ENCODE measurements at regions not wholly inside any gene's neighbourhood (a gene's known extent, or its start where the extent isn't known, plus 50 kb on each side); places are given as distances from the start of the nearest gene placed in this dataset.

GRCh38 chr2:129160879-129161278 lies 818.6 kb upstream of the RAB6C start:
- no peaks in the 10 kb centered on the region for H3K36me3 ChIP-seq (replicated peaks in 1 of 2; ENCODE audit: control insufficient read depth in 1 of 2, insufficient read depth in 2 of 2, low read length in 1 of 2)
- POLR2A ChIA-PET, result no interaction called here
- H3K9ac ChIP-seq, result no peak overlapping the region
- no peaks in the 10 kb centered on the region for H3F3A ChIP-seq (replicated peaks; ENCODE audit: insufficient read depth)
- no peak for DNase-seq
- no peaks in the 10 kb centered on the region for H3K27me3 ChIP-seq (ENCODE audit: insufficient read depth)
- H3K27ac ChIP-seq (ENCODE audit: low read depth in 2 of 2, low read length in 1 of 2), result no peak overlapping the region
- no peak overlapping the region for H2AFZ ChIP-seq (ENCODE audit: low read depth)
- H3K4me3 ChIP-seq (ENCODE audit: low read depth in 2 of 2, low read length in 1 of 2), result no peak overlapping the region
- CTCF ChIA-PET, result no interaction called here
- no peak overlapping the region for H3K4me2 ChIP-seq
- no peaks in the 10 kb centered on the region for H4K20me1 ChIP-seq (ENCODE audit: insufficient read depth)
- H3K9me3 ChIP-seq, result no peaks in the 10 kb centered on the region
- peaks cover 0 to 6% of the 10 kb centered on the region in 2 experiments; a peak in 1 of 4 replicates for H3K4me1 ChIP-seq (ENCODE audit: control insufficient read depth in 1 of 2, insufficient read depth in 2 of 2, low read depth in 1 of 2, low read length in 1 of 2)
- WGBS (ENCODE audit: low lambda C conversion rate), result 30% methylated on average over 4 of the region's 4 CpGs
- H3K79me2 ChIP-seq (ENCODE audit: insufficient read depth), result no peaks in the 10 kb centered on the region
- TF ChIP-seq CTCF (IDR thresholded peaks at IDR 0.05), result no peak
- no peaks in the 10 kb centered on the region for H3K9me2 ChIP-seq

DNA sequence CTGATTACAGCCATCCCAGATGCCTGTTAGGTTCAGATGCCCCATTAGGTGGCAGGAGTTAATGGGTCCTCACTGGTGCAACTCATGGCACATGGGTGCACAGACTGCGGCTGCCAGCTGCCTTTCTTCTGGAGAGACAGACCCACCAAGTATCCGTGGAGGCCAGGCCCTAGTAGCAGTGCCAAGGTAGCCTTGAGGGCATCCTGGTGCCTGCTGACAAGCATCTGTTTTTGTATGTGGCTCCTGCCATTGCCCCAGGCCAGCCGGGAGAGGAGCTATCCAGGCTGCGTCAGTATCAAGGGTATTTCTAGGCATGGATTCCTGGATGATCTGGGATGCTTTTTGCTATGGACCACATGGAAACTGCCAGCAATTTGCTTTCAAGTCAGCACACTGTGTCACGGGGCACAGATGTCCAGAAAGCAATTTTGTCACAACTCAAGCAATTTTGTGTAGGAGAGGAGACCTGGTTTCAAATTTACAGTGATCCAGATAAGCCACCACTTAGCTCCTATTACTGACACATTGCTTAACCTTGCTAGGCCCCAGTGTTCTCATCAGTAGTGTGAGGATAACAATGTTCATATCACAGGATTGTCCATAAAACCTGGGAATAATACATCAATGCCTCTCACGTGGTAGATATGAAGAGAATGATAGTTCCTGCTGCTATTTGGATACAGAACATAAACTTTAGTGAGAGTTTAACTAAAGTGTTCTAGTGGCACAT lies 815.1 kb upstream of the RAB6C start:
- peak; percentile 19 for DNase-seq
- Histone ChIP-seq H2AFZ (ENCODE audit: low read depth) (no peak overlapping the region), H3K4me1 (ENCODE audit: control insufficient read depth in 1 of 2, insufficient read depth in 2 of 2, low read depth in 1 of 2, low read length in 1 of 2) (peaks cover 0 to 6% of the 10 kb centered on the region in 2 experiments; a peak in 1 of 4 replicates), H3K36me3 (replicated peaks in 1 of 2; ENCODE audit: control insufficient read depth in 1 of 2, insufficient read depth in 2 of 2, low read length in 1 of 2) (no peaks in the 10 kb centered on the region), H3K27me3 (ENCODE audit: insufficient read depth) (no peaks in the 10 kb centered on the region), H3K79me2 (ENCODE audit: insufficient read depth) (no peaks in the 10 kb centered on the region), H3K9me3 (no peaks in the 10 kb centered on the region), H3F3A (replicated peaks; ENCODE audit: insufficient read depth) (no peaks in the 10 kb centered on the region), H3K4me3 (ENCODE audit: low read depth in 2 of 2, low read length in 1 of 2) (no peak overlapping the region), H3K4me2 (no peak overlapping the region), H4K20me1 (ENCODE audit: insufficient read depth) (no peaks in the 10 kb centered on the region), H3K27ac (ENCODE audit: low read depth in 2 of 2, low read length in 1 of 2) (no peak overlapping the region; a peak in 1 of 4 replicates), H3K9me2 (no peaks in the 10 kb centered on the region), H3K9ac (no peak overlapping the region)
- POLR2A ChIA-PET, result no interaction called here
- WGBS (ENCODE audit: low lambda C conversion rate), result 3% methylated on average over 3 of the region's 6 CpGs
- TF ChIP-seq ZBTB33 (IDR thresholded peaks at IDR 0.05; ENCODE audit: borderline replicate concordance, low read depth) (no peak), RXRA (IDR thresholded peaks at IDR 0.05; ENCODE audit: borderline replicate concordance, low read depth) (no peak), FOXJ3 (CRISPR knock-in tag; IDR thresholded peaks at IDR 0.05) (no peak), RFX5 (IDR thresholded peaks at IDR 0.05; ENCODE audit: low read length) (no peak), FOXM1 (IDR thresholded peaks at IDR 0.05; ENCODE audit: low read depth) (no peak), SMC3 (IDR thresholded peaks at IDR 0.05; ENCODE audit: low read depth, low read length) (no peak), RAD21 (IDR thresholded peaks at IDR 0.05; ENCODE audit: low read length) (no peak), NRF1 (IDR thresholded peaks at IDR 0.05; ENCODE audit: low read depth, low read length) (no peak), NFIC (IDR thresholded peaks at IDR 0.05; ENCODE audit: borderline replicate concordance) (no peak), GABPA (IDR thresholded peaks at IDR 0.05; ENCODE audit: low read depth) (no peak), IRF3 (IDR thresholded peaks at IDR 0.05; ENCODE audit: low read depth, low read length) (no peak), MXI1 (IDR thresholded peaks at IDR 0.05; ENCODE audit: low read depth, low read length) (no peak), EZH2phosphoT487 (IDR thresholded peaks at IDR 0.05; ENCODE audit: borderline replicate concordance, low read depth) (no peak), TCF12 (IDR thresholded peaks at IDR 0.05) (no peak)
- TF ChIP-seq, protein P1, sequence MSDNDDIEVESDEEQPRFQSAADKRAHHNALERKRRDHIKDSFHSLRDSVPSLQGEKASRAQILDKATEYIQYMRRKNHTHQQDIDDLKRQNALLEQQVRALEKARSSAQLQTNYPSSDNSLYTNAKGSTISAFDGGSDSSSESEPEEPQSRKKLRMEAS (IDR thresholded peaks at IDR 0.05; ENCODE audit: low read depth), result no peak
- TF ChIP-seq, protein P2, sequence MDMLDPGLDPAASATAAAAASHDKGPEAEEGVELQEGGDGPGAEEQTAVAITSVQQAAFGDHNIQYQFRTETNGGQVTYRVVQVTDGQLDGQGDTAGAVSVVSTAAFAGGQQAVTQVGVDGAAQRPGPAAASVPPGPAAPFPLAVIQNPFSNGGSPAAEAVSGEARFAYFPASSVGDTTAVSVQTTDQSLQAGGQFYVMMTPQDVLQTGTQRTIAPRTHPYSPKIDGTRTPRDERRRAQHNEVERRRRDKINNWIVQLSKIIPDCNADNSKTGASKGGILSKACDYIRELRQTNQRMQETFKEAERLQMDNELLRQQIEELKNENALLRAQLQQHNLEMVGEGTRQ (IDR thresholded peaks at IDR 0.05; ENCODE audit: borderline replicate concordance, low read depth, low read length), result no peak
- CTCF ChIA-PET, result interaction anchor here (1.3 to 1.6 kb wide), 2 partner anchors 13 to 237 kb away, joined by 3 read pairs; no protein-coding TSS in a partner anchor

All from SK-N-SH (cell line).